ENCODE measurements at regions not wholly inside any gene's neighbourhood (a gene's known extent, or its start where the extent isn't known, plus 50 kb on each side); places are given as distances from the start of the nearest gene placed in this dataset.

GRCh38 chr7:124590814-124591213 lies 174.8 kb downstream of the GPR37 start:
- 92% methylated on average over 2 of the region's 2 CpGs for WGBS
- H3K27me3 ChIP-seq = no peaks in the 10 kb centered on the region
- TF ChIP-seq, protein P1, sequence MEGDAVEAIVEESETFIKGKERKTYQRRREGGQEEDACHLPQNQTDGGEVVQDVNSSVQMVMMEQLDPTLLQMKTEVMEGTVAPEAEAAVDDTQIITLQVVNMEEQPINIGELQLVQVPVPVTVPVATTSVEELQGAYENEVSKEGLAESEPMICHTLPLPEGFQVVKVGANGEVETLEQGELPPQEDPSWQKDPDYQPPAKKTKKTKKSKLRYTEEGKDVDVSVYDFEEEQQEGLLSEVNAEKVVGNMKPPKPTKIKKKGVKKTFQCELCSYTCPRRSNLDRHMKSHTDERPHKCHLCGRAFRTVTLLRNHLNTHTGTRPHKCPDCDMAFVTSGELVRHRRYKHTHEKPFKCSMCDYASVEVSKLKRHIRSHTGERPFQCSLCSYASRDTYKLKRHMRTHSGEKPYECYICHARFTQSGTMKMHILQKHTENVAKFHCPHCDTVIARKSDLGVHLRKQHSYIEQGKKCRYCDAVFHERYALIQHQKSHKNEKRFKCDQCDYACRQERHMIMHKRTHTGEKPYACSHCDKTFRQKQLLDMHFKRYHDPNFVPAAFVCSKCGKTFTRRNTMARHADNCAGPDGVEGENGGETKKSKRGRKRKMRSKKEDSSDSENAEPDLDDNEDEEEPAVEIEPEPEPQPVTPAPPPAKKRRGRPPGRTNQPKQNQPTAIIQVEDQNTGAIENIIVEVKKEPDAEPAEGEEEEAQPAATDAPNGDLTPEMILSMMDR (IDR thresholded peaks at IDR 0.05) = no peak
- no peak for TF ChIP-seq POLR2A (IDR thresholded peaks at IDR 0.05; ENCODE audit: low read depth)
- no peak for TF ChIP-seq POLR2AphosphoS5 (IDR thresholded peaks at IDR 0.05)
- no peak for TF ChIP-seq EP300 (IDR thresholded peaks at IDR 0.05)

DNA sequence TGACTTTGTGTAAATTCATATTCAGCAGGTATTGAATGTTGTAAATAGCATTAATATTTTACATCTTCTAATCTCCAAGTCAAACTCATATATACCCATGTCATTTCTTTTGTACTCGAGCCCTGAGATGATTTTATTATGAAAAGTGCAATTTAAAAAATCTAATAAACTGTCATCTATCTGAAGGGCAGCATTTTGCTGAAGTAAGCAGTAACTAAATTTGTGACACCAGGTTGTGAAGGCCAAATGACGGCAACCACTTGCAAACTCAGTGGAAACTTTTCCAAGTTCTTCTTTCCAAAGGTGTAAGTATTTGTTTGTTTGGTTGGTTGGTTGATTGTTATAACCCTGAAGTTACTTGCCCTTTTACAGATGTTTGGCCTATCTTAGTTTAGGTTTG lies 188.3 kb downstream of the GPR37 start:
- no peak overlapping the region for H3K27ac ChIP-seq (replicated peaks in 1 of 4)
- TF ChIP-seq, protein P1 (IDR thresholded peaks at IDR 0.05) = no peak
- TF ChIP-seq EP300 (IDR thresholded peaks at IDR 0.05) = no peak
- TF ChIP-seq POLR2AphosphoS5 (IDR thresholded peaks at IDR 0.05) = no peak
- TF ChIP-seq POLR2A (IDR thresholded peaks at IDR 0.05; ENCODE audit: low read depth) = no peak

More at GRCh38 chr7:124590814-124591213, 174.8 kb downstream of the GPR37 start:
- no peaks in the 10 kb centered on the region for H3K4me1 ChIP-seq
- H3K36me3 ChIP-seq = no peaks in the 10 kb centered on the region
- no peak for DNase-seq (ENCODE audit: extremely low spot score)
- no peak overlapping the region for H3K27ac ChIP-seq (replicated peaks in 1 of 4)
- H3K9me3 ChIP-seq = no peaks in the 10 kb centered on the region
- intact Hi-C loops (cut with DNase I) = no loop called here
- no peak overlapping the region for H3K4me3 ChIP-seq

DNA sequence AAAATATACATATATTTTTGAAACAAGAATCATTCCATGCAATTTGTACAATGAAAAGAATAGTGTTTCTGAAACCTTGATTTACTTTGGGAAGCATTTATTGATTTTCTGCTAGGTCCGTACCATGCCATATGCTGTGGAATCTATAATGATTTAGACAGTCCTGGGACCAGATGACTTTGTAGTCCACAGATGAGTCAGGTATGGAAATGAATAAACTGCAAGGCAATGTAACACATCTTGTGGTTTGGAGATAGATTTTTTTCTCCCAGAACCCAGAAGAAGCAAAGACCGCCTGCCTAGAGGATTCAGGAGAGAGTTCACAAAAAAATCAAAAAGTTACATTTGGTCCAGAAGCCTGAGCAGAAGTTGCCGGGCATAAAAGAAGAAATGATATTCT lies 190.4 kb downstream of the GPR37 start:
- Histone ChIP-seq H3K4me1 (no peaks in the 10 kb centered on the region), H3K9me3 (no peaks in the 10 kb centered on the region), H3K4me3 (no peak overlapping the region), H3K36me3 (no peaks in the 10 kb centered on the region), H3K27ac (replicated peaks in 1 of 4) (no peak overlapping the region), H3K27me3 (no peaks in the 10 kb centered on the region)
- intact Hi-C loops (cut with DNase I) = no loop called here
- TF ChIP-seq POLR2A (IDR thresholded peaks at IDR 0.05; ENCODE audit: low read depth) (no peak), POLR2AphosphoS5 (IDR thresholded peaks at IDR 0.05) (no peak)
- DNase-seq (ENCODE audit: extremely low spot score) = no peak
- 91% methylated on average over 3 of the region's 3 CpGs for WGBS

More for the DNA sequence above, 188.3 kb downstream of the GPR37 start:
- Histone ChIP-seq H3K9me3 (no peaks in the 10 kb centered on the region), H3K4me3 (no peak overlapping the region), H3K36me3 (no peaks in the 10 kb centered on the region), H3K27me3 (no peaks in the 10 kb centered on the region), H3K4me1 (no peaks in the 10 kb centered on the region)
- WGBS = 88% methylated on average over 2 of the region's 2 CpGs
- intact Hi-C loops (cut with DNase I) = no loop called here
- no peak for DNase-seq (ENCODE audit: extremely low spot score)

- H3K36me3 ChIP-seq = no peaks in the 10 kb centered on the region
- TF ChIP-seq EP300 (IDR thresholded peaks at IDR 0.05) (no peak), POLR2AphosphoS5 (IDR thresholded peaks at IDR 0.05) (no peak), POLR2A (IDR thresholded peaks at IDR 0.05; ENCODE audit: low read depth) (no peak)
- TF ChIP-seq, protein P1 (IDR thresholded peaks at IDR 0.05) = no peak
- H3K27me3 ChIP-seq = no peaks in the 10 kb centered on the region
- no peaks in the 10 kb centered on the region for H3K4me1 ChIP-seq
- no peak overlapping the region for H3K4me3 ChIP-seq
- no peak for DNase-seq (ENCODE audit: extremely low spot score)
- H3K9me3 ChIP-seq = no peaks in the 10 kb centered on the region
- 83% methylated on average over 2 of the region's 2 CpGs for WGBS
- no peak overlapping the region for H3K27ac ChIP-seq (replicated peaks in 1 of 4)
- intact Hi-C loops (cut with DNase I) = no loop called here
Observed at GRCh38 chr7:124570558-124570957, 195.0 kb downstream of the GPR37 start.

DNA sequence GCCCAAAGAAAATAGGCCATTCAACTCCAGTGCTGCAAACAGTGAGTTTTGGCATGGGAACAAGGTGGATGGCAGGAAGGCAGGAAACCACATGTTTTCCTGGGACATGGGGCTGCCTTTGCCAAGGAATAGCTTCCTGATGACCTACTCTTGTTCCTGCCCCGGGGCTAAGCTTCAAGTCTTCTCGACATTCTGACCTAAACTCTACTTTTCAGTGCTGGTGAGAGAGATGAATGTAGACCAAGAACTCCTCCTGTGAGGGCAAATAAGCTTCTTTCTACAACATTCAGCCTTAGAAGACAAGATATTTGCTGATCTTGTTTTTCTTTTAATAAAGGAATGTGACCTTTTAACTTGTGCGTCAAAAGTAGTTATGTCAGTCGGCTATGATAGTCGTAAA lies 199.0 kb downstream of the GPR37 start:
- Histone ChIP-seq H3K9me3 (no peaks in the 10 kb centered on the region), H3K4me3 (no peak overlapping the region), H3K4me1 (no peaks in the 10 kb centered on the region), H3K36me3 (no peaks in the 10 kb centered on the region), H3K27me3 (no peaks in the 10 kb centered on the region), H3K27ac (replicated peaks in 1 of 4) (no peak overlapping the region)
- DNase-seq (ENCODE audit: extremely low spot score) = no peak
- TF ChIP-seq, protein P1 (IDR thresholded peaks at IDR 0.05) = no peak
- no peak for TF ChIP-seq POLR2AphosphoS5 (IDR thresholded peaks at IDR 0.05)
- no peak for TF ChIP-seq POLR2A (IDR thresholded peaks at IDR 0.05; ENCODE audit: low read depth)
- no peak for TF ChIP-seq EP300 (IDR thresholded peaks at IDR 0.05)
- intact Hi-C loops (cut with DNase I) = no loop called here
- 54% methylated on average over 5 of the region's 5 CpGs for WGBS
